Inflammatory macrophage treated with lipopolysaccharide for 1 hour (primary cell): ENCODE measurements at regions not wholly inside any gene's neighbourhood (a gene's known extent, or its start where the extent isn't known, plus 50 kb on each side); places are given as distances from the start of the nearest gene placed in this dataset.

Source experiments
- DNase-seq, 2 donors: peaks; one replicate each; pipeline ENCODE4 v3.0.0-alpha.2; 2020 to 2022

GRCh38 chr1:96966536-96967138 is 245.1 kb downstream of the PTBP2 start:
- peak; percentile 26 to 85 for DNase-seq

GRCh38 chr1:96967311-96967710 is 245.7 kb downstream of the PTBP2 start:
- no peak for DNase-seq

GRCh38 chr1:96968541-96968940 is 247.0 kb downstream of the PTBP2 start:
- no peak for DNase-seq

- DNase-seq = no peak
Observed at GRCh38 chr1:96968983-96969382, 247.4 kb downstream of the PTBP2 start.

- no peak for DNase-seq
Observed at GRCh38 chr1:96969656-96970163, 248.1 kb downstream of the PTBP2 start.

- no peak for DNase-seq
Observed at GRCh38 chr1:96971439-96971838, 249.9 kb downstream of the PTBP2 start.

GRCh38 chr1:96971849-96972602 is 250.4 kb downstream of the PTBP2 start:
- DNase-seq = no peak

GRCh38 chr1:96973605-96974004 is 252.0 kb downstream of the PTBP2 start:
- DNase-seq = no peak

GRCh38 chr1:96978444-96978843 is 256.9 kb downstream of the PTBP2 start:
- DNase-seq = no peak

- no peak for DNase-seq
Observed at GRCh38 chr1:96978901-96979300, 257.3 kb downstream of the PTBP2 start.

- DNase-seq = no peak
Observed at GRCh38 chr1:96979304-96980268, 258.0 kb downstream of the PTBP2 start.

- no peak for DNase-seq
Observed at GRCh38 chr1:96980448-96980847, 258.9 kb downstream of the PTBP2 start.

- DNase-seq = no peak
Observed at GRCh38 chr1:96981181-96981580, 259.6 kb downstream of the PTBP2 start.

- DNase-seq = no peak
Observed at GRCh38 chr1:96982118-96982517, 260.5 kb downstream of the PTBP2 start.

GRCh38 chr1:96983866-96984265 is 262.3 kb downstream of the PTBP2 start:
- DNase-seq = no peak

GRCh38 chr1:96987186-96987703 is 265.7 kb downstream of the PTBP2 start:
- no peak for DNase-seq

GRCh38 chr1:96989302-96989701 is 267.7 kb downstream of the PTBP2 start:
- DNase-seq = no peak

- no peak for DNase-seq
Observed at GRCh38 chr1:96990136-96990535, 268.6 kb downstream of the PTBP2 start.

GRCh38 chr1:96991261-96991660 is 269.7 kb downstream of the PTBP2 start:
- no peak for DNase-seq

GRCh38 chr1:96992871-96993270 is 271.3 kb downstream of the PTBP2 start:
- DNase-seq = no peak

- no peak for DNase-seq
Observed at GRCh38 chr1:96995351-96995750, 273.8 kb downstream of the PTBP2 start.

GRCh38 chr1:96996001-96996400 is 274.4 kb downstream of the PTBP2 start:
- no peak for DNase-seq

- no peak for DNase-seq
Observed at GRCh38 chr1:96997717-96998116, 276.1 kb downstream of the PTBP2 start.
